ENCODE measurements at regions not wholly inside any gene's neighbourhood (a gene's known extent, or its start where the extent isn't known, plus 50 kb on each side); places are given as distances from the start of the nearest gene placed in this dataset.
"Not testable (repeated sequence)": the region's sequence is repeated elsewhere in the genome, so short reads cannot be mapped to it uniquely, and the experiment has no call there.

GRCh38 chr11:39651857-39652461 is 1807.5 kb downstream of the LRRC4C start:
- no peak for TF ChIP-seq CTCF (IDR thresholded peaks at IDR 0.05)
- no peaks in the 10 kb centered on the region for H3K36me3 Mint-ChIP-seq (ENCODE audit: low read depth)
- H3K4me1 Mint-ChIP-seq: no peaks in the 10 kb centered on the region
- H3K27me3 Mint-ChIP-seq (ENCODE audit: low read depth, poor library complexity): no peaks in the 10 kb centered on the region
- no peaks in the 10 kb centered on the region for H3K9me3 Mint-ChIP-seq
- H3K4me3 Mint-ChIP-seq: no peak overlapping the region
- no peak for DNase-seq
- H3K27ac Mint-ChIP-seq: peak overlapping the region; percentile 85

- Mint-ChIP-seq H3K9me3 (peaks cover 14% of the 10 kb centered on the region), H3K36me3 (ENCODE audit: low read depth) (no peaks in the 10 kb centered on the region), H3K27ac (no peak overlapping the region), H3K4me1 (no peaks in the 10 kb centered on the region), H3K27me3 (ENCODE audit: low read depth, poor library complexity) (no peaks in the 10 kb centered on the region), H3K4me3 (no peak overlapping the region)
- no peak for TF ChIP-seq CTCF (IDR thresholded peaks at IDR 0.05)
- DNase-seq: no peak
Observed at GRCh38 chr11:39641751-39642150, 1817.7 kb downstream of the LRRC4C start.

GRCh38 chr11:39630365-39630764 is 1829.1 kb downstream of the LRRC4C start:
- Mint-ChIP-seq H3K4me3 (no peak overlapping the region), H3K27me3 (ENCODE audit: low read depth, poor library complexity) (no peaks in the 10 kb centered on the region), H3K9me3 (no peaks in the 10 kb centered on the region), H3K27ac (no peak overlapping the region), H3K4me1 (peaks cover 6% of the 10 kb centered on the region), H3K36me3 (ENCODE audit: low read depth) (no peaks in the 10 kb centered on the region)
- no peak for TF ChIP-seq CTCF (IDR thresholded peaks at IDR 0.05)
- no peak for DNase-seq

GRCh38 chr11:39628311-39628710 is 1831.1 kb downstream of the LRRC4C start:
- Mint-ChIP-seq H3K4me3 (no peak overlapping the region), H3K4me1 (peaks cover 6% of the 10 kb centered on the region), H3K27me3 (ENCODE audit: low read depth, poor library complexity) (no peaks in the 10 kb centered on the region), H3K36me3 (ENCODE audit: low read depth) (no peaks in the 10 kb centered on the region), H3K27ac (no peak overlapping the region), H3K9me3 (no peaks in the 10 kb centered on the region)
- TF ChIP-seq CTCF (IDR thresholded peaks at IDR 0.05): no peak
- DNase-seq: no peak

GRCh38 chr11:39620309-39620708 is 1839.1 kb downstream of the LRRC4C start:
- not testable (repeated sequence) for H3K27me3 Mint-ChIP-seq (ENCODE audit: low read depth, poor library complexity); H3K27ac Mint-ChIP-seq; H3K9me3 Mint-ChIP-seq; DNase-seq; H3K4me1 Mint-ChIP-seq; H3K4me3 Mint-ChIP-seq; H3K36me3 Mint-ChIP-seq (ENCODE audit: low read depth)

- no peak overlapping the region for H3K4me3 Mint-ChIP-seq
- H3K4me1 Mint-ChIP-seq: no peaks in the 10 kb centered on the region
- no peaks in the 10 kb centered on the region for H3K36me3 Mint-ChIP-seq (ENCODE audit: low read depth)
- no peaks in the 10 kb centered on the region for H3K27me3 Mint-ChIP-seq (ENCODE audit: low read depth, poor library complexity)
- H3K27ac Mint-ChIP-seq: no peak overlapping the region
- H3K9me3 Mint-ChIP-seq: peaks cover 6% of the 10 kb centered on the region
- no peak for DNase-seq
- no peak for TF ChIP-seq CTCF (IDR thresholded peaks at IDR 0.05)
Observed at GRCh38 chr11:39617971-39618370, 1841.5 kb downstream of the LRRC4C start.

Data from nephron progenitor cell (in vitro differentiated cells).